Brain microvascular endothelial cell (primary cell): ENCODE measurements at regions not wholly inside any gene's neighbourhood (a gene's known extent, or its start where the extent isn't known, plus 50 kb on each side); places are given as distances from the start of the nearest gene placed in this dataset.

Experiments used
- DNase-seq: peaks from one replicate; pipeline ENCODE4 v3.0.0-alpha.2; 2020
- H3K27ac ChIP-seq: fragments of 250-450 bp; sonication (Bioruptor Pico); 2 replicates; pipeline ENCODE4 v1.5.1; 2020; ENCODE audit warnings: mild to moderate bottlenecking, moderate library complexity
- H3K27me3 ChIP-seq: fragments of 250-450 bp; sonication (Bioruptor Pico); replicated peaks from 2 replicates; pipeline ENCODE4 v1.5.1; 2020; ENCODE audit warnings: mild to moderate bottlenecking
- H3K36me3 ChIP-seq: fragments of 250-450 bp; sonication (Bioruptor Pico); replicated peaks from 2 replicates; pipeline ENCODE4 v1.5.1; 2020; ENCODE audit warnings: mild to moderate bottlenecking
- H3K4me3 ChIP-seq: 2 replicates; pipeline ENCODE4 v1.5.1; 2011; ENCODE audit warnings: low read depth, mild to moderate bottlenecking, control low read depth, low read length, moderate library complexity
- in situ Hi-C: cut with HindIII; loops from 2 replicates; pipeline ENCODE4 v1.10.0; 2017; ENCODE audit warnings: low sequenced_read_pairs, low pct_ligation_motif_present
- TF ChIP-seq, protein P1 (sequence below): IDR thresholded peaks from 2 replicates; pipeline ENCODE4 v1.5.1; 2011; ENCODE audit warnings: low read depth, mild to moderate bottlenecking, moderate library complexity, low read length, control low read depth, inconsistent platforms; ENCODE audit errors: missing control alignments

GRCh38 chr2:207478572-207478971, 51.2 kb upstream of the CREB1 start:
- Histone ChIP-seq H3K27ac (no peak overlapping the region), H3K36me3 (no peaks in the 10 kb centered on the region), H3K4me3 (no peak overlapping the region), H3K27me3 (no peaks in the 10 kb centered on the region)
- TF ChIP-seq, protein P1, sequence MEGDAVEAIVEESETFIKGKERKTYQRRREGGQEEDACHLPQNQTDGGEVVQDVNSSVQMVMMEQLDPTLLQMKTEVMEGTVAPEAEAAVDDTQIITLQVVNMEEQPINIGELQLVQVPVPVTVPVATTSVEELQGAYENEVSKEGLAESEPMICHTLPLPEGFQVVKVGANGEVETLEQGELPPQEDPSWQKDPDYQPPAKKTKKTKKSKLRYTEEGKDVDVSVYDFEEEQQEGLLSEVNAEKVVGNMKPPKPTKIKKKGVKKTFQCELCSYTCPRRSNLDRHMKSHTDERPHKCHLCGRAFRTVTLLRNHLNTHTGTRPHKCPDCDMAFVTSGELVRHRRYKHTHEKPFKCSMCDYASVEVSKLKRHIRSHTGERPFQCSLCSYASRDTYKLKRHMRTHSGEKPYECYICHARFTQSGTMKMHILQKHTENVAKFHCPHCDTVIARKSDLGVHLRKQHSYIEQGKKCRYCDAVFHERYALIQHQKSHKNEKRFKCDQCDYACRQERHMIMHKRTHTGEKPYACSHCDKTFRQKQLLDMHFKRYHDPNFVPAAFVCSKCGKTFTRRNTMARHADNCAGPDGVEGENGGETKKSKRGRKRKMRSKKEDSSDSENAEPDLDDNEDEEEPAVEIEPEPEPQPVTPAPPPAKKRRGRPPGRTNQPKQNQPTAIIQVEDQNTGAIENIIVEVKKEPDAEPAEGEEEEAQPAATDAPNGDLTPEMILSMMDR: no peak
- DNase-seq: no peak
- in situ Hi-C loops: no loop called here

DNA sequence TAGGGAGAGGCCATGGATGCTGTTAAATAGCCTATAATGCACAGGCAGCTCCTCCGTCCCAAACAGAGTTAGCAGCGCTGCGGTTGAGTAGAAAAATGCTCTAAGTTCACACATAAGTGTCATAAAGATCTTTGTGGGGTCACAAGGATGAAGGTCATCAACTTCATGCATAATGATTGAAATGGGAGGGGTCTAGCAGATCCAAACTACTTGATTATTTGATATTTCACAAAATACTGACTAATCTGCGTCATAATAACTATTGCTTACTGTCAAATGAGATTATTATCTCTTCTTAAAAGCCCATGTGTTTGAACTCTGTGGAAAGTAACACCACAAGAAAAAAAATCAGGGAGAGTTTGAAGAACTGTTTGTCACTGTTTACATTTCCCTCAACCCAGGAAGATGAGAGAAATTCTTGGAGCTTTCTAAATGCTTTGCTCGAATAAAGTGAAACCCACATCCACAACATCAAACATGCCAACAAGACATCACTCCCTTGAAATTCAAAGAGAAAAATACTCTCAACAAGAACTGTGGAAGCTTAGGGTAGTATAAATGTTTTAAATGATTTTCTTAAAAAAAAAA, 50.5 kb upstream of the CREB1 start:
- Histone ChIP-seq H3K27ac (peak overlapping the region; percentile 21), H3K27me3 (no peaks in the 10 kb centered on the region), H3K36me3 (no peaks in the 10 kb centered on the region), H3K4me3 (no peak overlapping the region)
- in situ Hi-C loops: no loop called here
- TF ChIP-seq, protein P1: no peak
- no peak for DNase-seq
